ENCODE measurements at regions not wholly inside any gene's neighbourhood (a gene's known extent, or its start where the extent isn't known, plus 50 kb on each side); places are given as distances from the start of the nearest gene placed in this dataset.
A peak's percentile ranks its signal among the peaks of the same experiment; 100 is the strongest.
"Not testable (repeated sequence)": the region's sequence is repeated elsewhere in the genome, so short reads cannot be mapped to it uniquely, and the experiment has no call there.

DNA sequence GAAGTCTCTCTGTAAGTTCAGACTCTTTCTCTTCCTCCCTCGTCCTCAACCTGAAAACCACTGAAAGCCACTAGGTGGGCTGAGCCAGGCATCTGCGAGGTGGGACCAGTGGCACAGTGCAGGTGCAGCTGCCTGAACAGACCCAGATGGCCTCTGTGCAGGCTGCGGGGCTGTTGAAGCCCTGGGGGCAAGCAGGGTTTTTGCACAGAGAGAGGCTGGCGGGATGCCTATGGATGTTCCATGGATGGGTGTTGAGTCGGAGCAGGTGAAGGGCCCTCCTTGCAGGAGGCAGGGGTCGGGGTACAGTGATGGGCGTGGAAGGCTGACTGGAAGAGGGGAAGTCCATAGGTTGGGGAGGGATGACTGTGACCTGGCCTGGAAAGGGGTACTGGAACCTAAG is 350.2 kb upstream of the FAT1 start:
- DNase-seq = no peak

DNA sequence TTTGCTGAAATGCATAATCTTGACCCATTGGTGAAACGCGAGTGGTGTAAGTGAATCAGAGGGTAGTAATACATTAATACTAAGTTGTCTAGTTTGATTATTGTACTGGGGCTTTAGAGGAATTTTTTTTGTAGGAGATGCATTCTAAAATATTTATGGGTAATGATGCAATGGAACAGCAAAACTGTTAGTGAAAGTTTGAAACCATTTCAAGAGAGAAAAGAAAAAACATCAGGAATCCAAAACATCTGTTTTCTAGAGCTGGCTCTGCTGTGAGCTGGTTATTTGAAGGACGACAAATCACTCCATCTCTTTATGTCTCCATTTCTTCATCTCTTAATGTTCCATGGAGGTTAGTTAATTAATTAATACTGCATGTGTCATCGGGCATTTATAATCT is 351.9 kb upstream of the FAT1 start:
- no peak for DNase-seq

- no peak for DNase-seq
These were observed 354.2 kb upstream of the FAT1 start for GRCh38 chr4:187077744-187078401.

DNA sequence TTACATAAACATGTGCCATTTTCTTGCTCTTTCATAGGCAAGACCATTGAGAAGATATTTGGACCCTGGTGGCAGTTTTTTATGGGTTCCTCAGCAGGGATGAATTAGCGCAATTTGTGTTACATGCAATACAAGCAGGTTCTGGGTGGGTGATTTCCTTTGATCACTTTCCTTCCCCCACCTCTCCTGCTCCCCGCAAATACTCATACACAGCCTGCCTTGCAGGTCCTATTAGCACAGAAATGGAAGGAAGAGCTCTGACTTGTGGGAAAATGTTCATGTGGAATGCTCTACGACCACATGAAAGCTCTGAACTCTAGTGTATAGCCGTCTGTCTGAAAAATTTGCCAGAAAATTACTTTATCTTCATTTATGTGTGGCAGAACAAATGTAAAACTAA is 361.0 kb upstream of the FAT1 start:
- no peak for DNase-seq

- no peak for DNase-seq
These were observed 361.7 kb upstream of the FAT1 start for GRCh38 chr4:187085339-187085738.

GRCh38 chr4:187086151-187086550 is 362.5 kb upstream of the FAT1 start:
- no peak for DNase-seq

DNA sequence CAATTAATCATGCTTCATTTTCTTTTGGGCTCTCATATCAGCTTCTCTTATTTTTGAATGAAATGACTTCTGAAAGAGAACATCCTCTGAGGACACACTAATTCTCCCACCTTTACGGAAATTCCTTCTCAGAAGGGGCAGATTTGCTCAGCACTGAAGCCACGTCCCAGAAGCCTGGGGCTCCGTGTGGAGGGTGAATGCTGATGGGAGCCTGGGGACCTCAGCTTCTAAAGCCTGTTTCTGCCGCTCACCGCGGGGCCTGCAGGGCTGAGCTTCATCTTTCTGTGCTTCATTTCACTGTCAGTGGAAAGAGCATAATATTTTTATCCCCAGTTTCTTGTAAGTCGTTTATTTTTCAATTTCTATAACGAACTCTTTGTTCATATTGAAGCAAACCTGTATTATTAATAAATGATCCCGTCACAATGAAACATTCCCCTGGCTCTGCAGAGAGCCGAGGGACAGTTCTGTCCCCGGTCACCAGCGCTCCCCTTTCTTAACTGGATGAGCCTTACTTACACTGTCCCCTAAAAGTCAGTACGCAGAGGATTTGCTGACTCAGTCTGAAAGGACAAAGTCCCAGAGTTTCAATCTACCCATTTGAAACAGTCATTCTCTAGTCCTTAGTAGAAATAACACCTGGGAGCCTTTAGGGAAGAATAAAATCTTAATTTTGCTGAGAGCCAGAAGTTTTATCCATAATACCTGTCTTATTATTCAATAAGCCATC is 364.6 kb upstream of the FAT1 start:
- DNase-seq = no peak

GRCh38 chr4:187090401-187090800 is 366.7 kb upstream of the FAT1 start:
- DNase-seq = no peak

DNA sequence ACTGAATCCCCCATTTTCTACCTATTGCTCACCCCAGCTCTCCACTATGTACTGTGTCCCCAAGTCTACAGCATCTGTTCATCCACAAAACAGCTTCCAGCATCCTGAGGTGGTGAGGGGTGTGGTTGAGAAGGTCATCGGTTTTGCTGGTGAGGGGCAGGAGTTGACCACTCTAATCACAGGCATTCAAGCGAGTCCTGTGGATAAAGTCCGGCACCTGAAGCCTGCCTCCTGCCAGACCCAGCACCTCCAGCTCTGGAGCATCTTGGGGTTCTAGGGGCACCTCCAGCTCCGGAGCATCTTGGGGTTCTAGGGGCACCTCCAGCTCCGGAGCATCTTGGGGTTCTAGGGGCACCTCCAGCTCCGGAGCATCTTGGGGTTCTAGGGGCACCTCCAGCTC is 367.2 kb upstream of the FAT1 start:
- not testable (repeated sequence) for DNase-seq

DNA sequence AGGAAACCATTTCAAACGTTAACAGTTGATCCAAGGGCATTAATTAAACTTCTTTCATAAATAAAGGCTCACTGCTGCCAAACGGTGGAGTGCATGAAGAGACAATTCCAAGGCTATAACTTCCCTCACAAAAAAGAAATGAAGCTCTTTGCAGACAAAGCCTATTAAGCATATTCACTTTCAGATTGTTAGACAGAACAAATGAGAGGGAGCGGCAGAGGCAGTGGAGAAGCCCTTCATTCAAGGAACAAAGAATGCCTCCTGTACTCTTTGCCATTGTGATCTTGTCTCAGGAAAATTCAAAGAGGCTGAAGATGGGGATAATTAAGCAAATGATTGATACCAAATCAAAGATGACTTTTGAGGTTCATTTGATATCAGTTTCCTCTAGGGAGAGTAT is 370.5 kb upstream of the FAT1 start:
- DNase-seq = no peak

DNA sequence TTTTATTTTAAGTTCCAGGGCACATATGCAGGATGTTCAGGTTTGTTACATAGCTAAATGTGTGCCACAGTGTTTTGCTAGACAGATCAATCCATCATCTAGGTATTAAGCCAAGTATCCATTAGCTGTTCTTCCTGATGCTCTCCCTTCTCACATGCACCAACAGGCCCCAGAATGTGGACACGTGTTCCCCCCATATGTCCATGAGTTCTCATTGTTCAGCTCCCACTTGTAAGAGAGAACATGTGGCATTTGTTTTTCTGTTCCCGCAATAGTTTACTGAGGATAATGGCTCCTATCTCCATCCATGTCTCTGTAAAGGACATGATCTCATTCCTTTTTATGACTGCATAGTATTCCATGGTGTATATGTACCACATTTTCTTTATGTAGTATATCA is 374.8 kb upstream of the FAT1 start:
- DNase-seq = no peak

GRCh38 chr4:187103351-187103750 is 379.7 kb upstream of the FAT1 start:
- DNase-seq = peak; percentile 98

DNA sequence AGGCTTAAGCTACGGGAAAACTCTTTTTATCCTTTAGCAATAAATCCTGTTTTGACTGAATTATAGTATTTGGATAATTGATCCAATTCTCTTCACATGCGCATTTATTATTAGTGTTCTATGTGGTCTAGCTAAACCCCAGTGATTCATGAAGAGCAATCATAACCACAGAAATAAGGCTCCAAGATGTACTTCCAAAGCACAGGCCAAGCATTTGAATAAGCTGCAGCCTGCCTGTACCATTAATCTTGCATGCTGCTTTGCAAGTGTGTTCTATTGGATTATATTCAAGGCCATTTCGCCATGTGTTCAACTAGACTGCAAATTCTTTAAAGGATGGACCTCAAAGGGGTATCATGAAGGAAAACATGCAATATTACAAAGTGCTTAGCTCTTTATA is 385.2 kb upstream of the FAT1 start:
- no peak for DNase-seq

DNA sequence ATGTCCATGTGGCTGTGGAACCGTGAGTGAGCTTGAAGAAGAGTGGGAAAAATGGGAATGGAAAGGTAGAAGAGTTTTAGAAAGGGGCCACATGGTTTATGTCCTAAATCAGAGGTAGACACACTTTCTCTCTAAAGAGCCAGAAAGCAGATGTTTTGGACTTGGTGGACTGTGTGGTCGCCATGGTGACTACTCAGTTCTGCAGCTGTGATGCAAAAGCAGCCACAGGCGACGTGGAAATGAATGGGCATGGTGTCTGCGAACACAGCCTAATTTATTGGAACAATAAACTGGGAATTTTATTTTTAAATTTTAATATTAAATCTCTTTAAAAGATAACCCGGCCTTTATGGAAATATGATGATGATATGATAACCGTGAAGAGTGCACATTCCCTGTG is 386.0 kb upstream of the FAT1 start:
- DNase-seq = no peak

DNA sequence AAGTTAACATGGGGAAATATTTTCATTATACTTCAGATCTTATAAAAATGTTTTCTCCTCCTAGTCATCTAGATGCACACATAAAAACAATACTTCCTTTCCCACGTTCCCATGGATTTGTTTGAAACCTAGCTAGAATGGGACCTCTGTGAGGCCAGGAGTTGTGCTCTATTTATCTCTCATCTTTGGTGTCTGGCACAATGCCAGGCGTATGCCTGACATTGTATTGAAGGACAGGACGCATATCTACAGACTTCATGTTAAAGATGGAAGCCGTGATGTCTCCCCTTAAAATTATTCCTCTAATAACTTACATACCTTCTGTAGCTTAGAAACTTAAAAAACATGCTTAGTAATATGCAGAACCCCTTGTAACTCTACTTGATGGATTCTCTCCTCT is 394.5 kb upstream of the FAT1 start:
- DNase-seq = no peak

GRCh38 chr4:187118602-187119120 is 395.0 kb upstream of the FAT1 start:
- DNase-seq = no peak

GRCh38 chr4:187124331-187124730 is 400.7 kb upstream of the FAT1 start:
- DNase-seq = no peak

DNA sequence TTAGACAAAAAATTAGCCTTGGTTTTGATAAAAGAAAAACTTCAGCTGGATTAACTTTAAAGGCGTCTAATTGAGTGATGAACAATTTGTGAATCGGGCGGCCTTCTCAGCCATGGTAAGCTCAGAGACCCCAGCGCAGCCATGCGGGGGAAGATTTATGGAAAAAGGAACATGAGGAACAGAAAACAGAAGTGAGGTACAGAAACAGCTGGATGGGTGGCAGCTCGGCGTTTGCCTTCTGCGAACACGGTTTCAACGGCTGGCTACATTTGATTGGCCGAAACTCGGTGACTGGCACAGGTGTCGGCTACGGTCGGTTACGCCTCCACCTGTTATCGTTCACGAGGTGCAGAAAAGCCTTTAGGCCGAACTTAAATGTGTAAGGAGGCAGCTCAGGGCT is 401.4 kb upstream of the FAT1 start:
- DNase-seq = no peak

GRCh38 chr4:187127456-187127855 is 403.8 kb upstream of the FAT1 start:
- DNase-seq = no peak

- DNase-seq = no peak
These were observed 404.6 kb upstream of the FAT1 start for GRCh38 chr4:187128222-187128621.

GRCh38 chr4:187128976-187129375 is 405.3 kb upstream of the FAT1 start:
- no peak for DNase-seq

- not testable (repeated sequence) for DNase-seq
These were observed 408.2 kb upstream of the FAT1 start for GRCh38 chr4:187131826-187132225.

DNA sequence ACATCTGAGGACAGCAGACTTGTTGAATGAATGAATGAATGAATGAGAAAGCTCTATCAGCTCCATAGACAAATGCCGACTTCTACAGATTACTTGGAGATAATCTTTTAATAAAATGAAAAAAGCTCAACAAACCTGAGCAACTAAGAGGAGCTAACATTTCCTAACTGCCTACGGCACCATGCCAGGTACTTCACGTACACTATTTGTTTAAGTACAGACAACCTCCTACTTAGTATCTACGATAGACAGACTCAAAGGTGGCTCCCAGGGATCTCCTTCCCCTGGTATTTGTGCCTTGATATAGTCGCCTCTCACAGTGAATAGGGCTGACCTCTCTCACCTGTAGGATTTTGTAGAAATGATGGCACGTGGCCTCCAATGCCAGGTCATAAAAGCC is 412.2 kb upstream of the FAT1 start:
- DNase-seq = no peak

- no peak for DNase-seq
These were observed 415.5 kb upstream of the FAT1 start for GRCh38 chr4:187139141-187139540.

DNA sequence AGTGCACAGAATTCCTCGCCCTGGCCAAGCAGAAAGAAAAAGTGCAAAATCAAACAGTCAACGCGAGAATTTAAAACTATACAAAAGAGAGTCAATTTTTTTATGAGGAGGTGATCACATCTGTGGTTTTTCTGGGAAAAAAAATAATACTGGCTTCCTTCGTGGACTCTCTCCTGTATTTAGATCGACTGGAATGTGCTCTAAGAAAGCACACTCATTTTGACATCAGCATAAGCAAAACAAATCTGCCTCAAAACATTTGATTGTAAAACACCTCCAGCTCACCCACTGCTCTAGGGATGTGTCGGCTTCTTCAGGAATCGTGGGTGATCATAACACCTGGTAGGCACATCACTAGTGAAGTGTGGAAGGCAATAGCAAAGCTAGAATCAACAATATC is 417.4 kb upstream of the FAT1 start:
- DNase-seq = no peak

Measured in DMS153 (cell line).